22Rv1 (cell line): ENCODE measurements at regions not wholly inside any gene's neighbourhood (a gene's known extent, or its start where the extent isn't known, plus 50 kb on each side); places are given as distances from the start of the nearest gene placed in this dataset.

Source experiments
- CTCF ChIP-seq: fragments of 450-650 bp; IDR thresholded peaks from 2 replicates; pipeline ENCODE4 v1.5.1; 2017; ENCODE audit warnings: mild to moderate bottlenecking
- ZFX ChIP-seq: fragments of 450-650 bp; IDR thresholded peaks from 2 replicates; pipeline ENCODE4 v1.6.1; 2017; ENCODE audit warnings: antibody characterized with exemption, borderline replicate concordance

GRCh38 chr2:126970583-126970982 is 71.9 kb downstream of the TEX51 start:
- TF ChIP-seq CTCF (no peak), ZFX (no peak)
